HG03520 (cell line): ENCODE measurements at regions not wholly inside any gene's neighbourhood (a gene's known extent, or its start where the extent isn't known, plus 50 kb on each side); places are given as distances from the start of the nearest gene placed in this dataset.
A peak's percentile ranks its signal among the peaks of the same experiment; 100 is the strongest.

Experiments
- ATAC-seq: cut with Tn5 transposase; IDR thresholded peaks from one replicate; pipeline ENCODE4 v1.9.1; 2021; ENCODE audit warnings: mild to moderate bottlenecking, moderate library complexity; ENCODE audit not compliant: unreplicated experiment

DNA sequence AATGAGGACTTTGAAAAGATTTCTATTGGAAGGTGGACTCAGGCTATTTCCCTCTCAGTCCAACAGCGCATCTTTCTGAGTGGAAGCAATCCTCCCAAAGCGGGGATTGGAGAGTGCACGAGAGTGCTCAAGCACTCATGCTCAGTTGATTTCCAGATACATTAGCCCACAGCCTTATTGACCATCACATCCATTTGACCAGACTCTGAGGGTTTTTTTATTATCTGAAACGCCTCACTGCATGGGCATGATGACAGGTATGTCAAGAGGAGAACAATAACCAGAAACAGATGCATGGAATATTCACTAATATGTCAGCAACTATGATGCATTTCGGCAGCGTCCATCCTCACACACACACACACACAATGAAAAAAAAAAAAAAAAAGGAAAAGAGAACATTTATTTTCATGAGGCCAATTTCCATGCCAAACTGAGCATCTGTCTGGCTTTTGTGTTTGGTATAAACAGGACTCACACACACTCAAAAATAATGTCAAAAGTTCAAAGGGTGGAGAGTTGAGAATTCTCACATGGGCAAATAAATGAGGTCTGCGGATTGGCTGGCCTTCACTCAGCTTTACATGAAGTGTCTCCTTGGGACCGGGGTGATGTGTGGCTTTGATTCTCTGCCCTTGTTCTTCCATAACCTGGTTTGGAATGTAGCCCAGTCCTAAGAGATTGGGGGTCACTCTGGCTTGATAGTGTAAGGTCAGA is 371.6 kb downstream of the MCTP2 start:
- ATAC-seq, result no peak

DNA sequence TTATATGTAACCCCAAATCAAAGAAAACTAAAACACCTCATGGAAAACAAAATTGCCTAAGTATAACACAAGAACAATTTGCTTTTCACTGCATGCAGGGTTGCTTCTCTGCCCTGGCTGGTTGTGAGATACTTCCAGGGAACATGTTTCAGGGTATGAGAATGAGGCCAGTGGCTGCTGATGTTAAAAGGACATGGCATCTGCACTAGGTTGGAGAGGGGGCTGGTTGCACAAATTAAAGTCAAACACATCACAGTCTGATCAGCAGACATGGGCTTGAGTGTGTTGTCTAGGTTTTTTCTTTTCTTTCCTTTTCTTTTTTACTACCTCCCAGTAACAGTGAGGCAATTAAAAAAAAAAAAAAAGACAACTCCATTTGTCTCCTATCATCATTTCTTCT is 374.9 kb downstream of the MCTP2 start:
- ATAC-seq, result no peak

GRCh38 chr15:94607176-94607654 is 375.9 kb downstream of the MCTP2 start:
- ATAC-seq, result no peak

GRCh38 chr15:94610069-94610468 is 378.7 kb downstream of the MCTP2 start:
- peak; percentile 71 for ATAC-seq

- ATAC-seq, result no peak
Measured at GRCh38 chr15:94610485-94610884, 379.1 kb downstream of the MCTP2 start.

GRCh38 chr15:94611656-94612055 is 380.3 kb downstream of the MCTP2 start:
- ATAC-seq, result no peak

- ATAC-seq, result no peak
Measured at GRCh38 chr15:94615688-94616087, 384.3 kb downstream of the MCTP2 start.

DNA sequence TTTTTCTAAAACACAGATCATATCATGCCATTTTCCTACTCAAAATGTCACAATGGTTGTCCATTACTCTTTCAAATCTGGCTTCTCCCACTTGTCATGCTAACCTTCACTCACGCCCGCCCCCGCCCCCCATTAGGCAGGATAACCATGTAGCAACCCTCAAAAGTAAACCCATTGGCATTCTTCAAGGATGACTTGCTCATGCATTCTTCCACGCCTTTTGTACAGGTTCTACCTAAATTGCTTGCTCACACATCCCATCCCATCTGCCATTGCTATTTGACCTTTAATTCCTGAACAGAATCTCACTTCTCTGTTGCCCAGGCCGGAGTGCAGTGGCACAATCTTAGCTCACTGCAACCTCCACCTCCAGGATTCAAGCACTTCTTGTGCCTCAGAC is 389.3 kb downstream of the MCTP2 start:
- no peak for ATAC-seq

DNA sequence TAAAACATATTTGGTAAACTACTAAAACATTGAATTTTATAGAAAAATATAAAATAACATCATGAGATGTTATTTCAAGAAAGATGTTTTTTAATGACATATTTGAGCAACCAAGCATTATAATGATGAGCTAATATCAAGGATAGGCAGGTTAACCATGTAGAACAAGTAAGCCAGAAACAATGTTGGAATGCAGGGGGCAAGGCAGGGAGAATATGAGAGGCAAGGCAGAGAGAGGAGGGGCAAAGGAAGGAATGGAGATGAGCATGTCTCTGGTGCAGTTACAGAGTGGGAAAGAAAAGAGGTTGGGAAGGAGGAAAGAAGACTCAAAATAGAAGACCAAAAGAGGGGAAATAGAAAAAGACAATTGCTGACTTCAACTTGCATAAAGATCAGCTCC is 390.4 kb downstream of the MCTP2 start:
- no peak for ATAC-seq

DNA sequence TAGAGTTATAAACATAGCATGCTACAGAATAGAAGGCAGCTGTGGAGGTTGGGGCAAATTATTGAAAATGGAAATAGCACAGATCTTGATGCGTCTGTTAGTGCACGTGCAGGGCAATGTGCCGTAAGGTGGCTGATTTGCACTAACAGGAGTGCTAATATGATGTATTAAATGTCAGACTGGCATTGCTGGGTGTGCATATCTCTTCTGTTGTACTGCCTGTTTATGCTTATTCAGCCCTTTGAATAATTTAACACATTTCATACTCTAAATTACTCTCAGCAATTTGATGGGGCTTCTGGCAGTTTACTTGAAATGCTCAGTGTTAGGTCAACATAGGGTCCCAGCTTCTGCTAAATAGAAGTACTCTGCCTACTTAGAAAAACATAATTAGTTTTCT is 395.6 kb downstream of the MCTP2 start:
- no peak for ATAC-seq

DNA sequence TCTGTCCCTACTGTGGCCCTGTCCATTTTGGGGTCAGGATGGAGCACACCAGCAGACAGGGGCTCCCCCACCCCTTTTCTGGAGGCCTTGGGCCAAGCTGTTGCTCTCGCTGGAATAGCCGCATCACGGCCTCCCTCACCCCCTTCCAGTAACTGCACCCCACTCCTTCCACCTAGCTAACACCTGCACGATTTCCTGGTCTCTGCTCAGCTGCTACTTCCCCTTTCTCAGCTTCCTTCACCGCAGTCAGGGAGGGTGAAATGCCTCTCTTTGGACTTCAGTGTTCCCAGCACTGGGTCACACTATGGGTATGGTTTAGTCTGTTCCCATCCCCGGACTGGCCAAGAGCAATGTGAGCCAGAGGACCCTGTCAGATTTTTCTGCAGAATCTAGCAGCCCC is 400.2 kb downstream of the MCTP2 start:
- ATAC-seq, result peak; percentile 73

DNA sequence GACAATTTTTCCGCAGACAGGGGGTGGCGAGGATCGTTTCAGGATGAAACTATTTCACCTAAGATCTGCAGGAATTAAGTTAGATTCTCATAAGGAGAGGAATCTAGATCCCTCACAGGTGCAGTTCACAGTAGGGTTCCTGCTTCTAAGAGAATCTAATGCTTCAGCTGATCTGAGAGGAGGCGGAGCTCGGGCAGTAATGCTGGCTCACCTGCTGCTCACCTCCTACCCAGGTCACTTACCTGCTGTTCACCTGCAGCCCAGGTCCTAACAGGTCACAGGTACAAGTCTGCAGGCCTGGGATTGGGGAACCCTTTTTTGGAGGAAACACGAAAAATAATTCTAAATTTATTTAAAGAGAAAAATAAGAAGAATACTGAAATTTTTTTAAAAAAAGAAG is 406.8 kb downstream of the MCTP2 start:
- ATAC-seq, result no peak

GRCh38 chr15:94639701-94640100 is 408.3 kb downstream of the MCTP2 start:
- no peak for ATAC-seq

- ATAC-seq, result no peak
Measured at GRCh38 chr15:94644433-94644832, 413.1 kb downstream of the MCTP2 start.

- no peak for ATAC-seq
Measured at GRCh38 chr15:94653071-94653470, 421.7 kb downstream of the MCTP2 start.

DNA sequence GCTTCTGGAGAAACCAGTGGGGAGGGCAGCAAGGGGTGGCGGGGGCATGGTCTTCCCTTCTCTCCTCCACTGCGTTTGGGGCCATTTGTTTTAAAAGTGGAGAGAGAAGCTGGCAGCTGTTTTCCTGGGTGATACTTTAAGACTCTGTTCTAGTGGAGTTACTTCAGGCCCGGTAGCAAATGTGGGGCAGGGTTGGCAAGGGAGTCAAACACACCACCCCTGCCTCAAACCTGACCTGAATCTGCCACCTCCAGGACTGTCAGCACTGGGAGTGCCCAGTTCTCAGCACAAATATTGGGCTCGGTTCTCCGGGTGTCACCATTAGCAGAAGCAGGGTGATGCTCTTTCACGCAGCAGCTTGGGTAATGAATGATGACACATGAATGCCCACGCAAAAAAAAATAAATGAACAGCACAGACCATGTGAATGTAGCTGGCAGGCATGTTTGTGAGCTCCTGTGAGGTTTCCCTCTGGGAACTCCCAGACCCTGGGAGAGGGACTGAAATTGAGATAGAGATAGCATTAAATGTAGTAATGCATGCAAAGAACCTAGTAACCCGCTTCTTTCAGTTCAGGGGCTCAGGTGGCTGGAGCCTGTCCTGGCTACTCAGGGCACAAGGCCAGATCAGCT is 424.0 kb downstream of the MCTP2 start:
- no peak for ATAC-seq

GRCh38 chr15:94665676-94666441 is 434.5 kb downstream of the MCTP2 start:
- ATAC-seq, result no peak

GRCh38 chr15:94666553-94666952 is 435.2 kb downstream of the MCTP2 start:
- no peak for ATAC-seq

DNA sequence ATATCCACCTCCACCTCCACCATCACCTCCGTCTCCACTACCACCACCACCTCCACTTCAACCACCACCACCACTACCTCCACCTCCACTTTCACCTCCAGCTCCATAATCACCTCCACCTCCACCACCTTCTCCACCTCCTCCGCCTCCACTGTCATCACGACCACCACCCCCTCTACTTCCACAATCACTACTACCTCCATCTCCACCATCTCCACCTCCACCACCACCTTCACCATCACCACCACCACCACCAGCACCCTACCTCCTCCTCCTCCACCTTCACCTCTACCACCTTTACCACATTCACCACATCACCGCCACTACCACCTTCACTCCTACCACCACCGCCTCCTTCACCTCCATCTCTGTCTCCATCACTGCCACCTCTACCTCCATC is 435.7 kb downstream of the MCTP2 start:
- no peak for ATAC-seq

- no peak for ATAC-seq
Measured at GRCh38 chr15:94670438-94671034, 439.2 kb downstream of the MCTP2 start.

DNA sequence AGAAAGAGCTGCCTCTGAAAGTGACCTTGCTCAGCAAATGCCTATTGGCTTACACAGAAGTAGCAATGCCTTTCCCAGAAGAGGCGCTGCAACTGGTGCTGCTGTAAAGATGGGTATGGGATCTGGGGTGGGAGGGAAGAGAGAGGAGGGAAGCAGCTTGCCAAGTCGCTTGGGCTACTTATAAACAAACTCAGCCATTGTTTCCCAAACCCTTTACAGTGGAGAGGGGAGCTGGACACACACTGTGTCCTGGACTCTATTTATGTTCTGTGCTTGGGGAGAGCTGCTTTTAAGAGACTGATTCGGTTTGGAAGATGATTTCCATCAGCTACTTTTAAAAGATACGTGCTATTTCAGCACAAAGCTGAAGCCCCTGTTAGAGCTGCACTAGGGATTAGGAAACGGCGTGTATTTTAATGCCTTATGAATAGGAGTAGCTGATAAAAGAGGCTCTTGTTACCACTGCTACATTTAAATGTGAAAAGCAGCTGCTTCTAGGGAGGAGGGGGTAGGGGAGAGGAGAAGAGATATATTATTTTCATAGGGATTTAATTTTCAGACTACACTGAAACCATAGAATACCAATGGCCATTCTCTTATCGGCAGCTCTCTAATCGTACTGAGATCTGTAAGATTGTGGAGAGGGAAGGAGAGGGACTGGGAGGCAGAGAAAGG is 440.6 kb downstream of the MCTP2 start:
- no peak for ATAC-seq
